HG02840 (cell line): ENCODE measurements at regions not wholly inside any gene's neighbourhood (a gene's known extent, or its start where the extent isn't known, plus 50 kb on each side); places are given as distances from the start of the nearest gene placed in this dataset.
"Not testable (repeated sequence)": the region's sequence is repeated elsewhere in the genome, so short reads cannot be mapped to it uniquely, and the experiment has no call there.

Experiments
- ATAC-seq: cut with Tn5 transposase; IDR thresholded peaks from one replicate; pipeline ENCODE4 v1.9.1; 2021; ENCODE audit warnings: mild to moderate bottlenecking, moderate library complexity, moderate number of reproducible peaks; ENCODE audit not compliant: unreplicated experiment, low FRiP score

- no peak for ATAC-seq
Observed at GRCh38 chr6:144390886-144391285, 105.8 kb downstream of the UTRN start.

- ATAC-seq = no peak
Observed at GRCh38 chr6:144392536-144392935, 107.4 kb downstream of the UTRN start.

GRCh38 chr6:144394210-144394609 is 109.1 kb downstream of the UTRN start:
- no peak for ATAC-seq

- ATAC-seq = no peak
Observed at GRCh38 chr6:144395014-144395413, 109.9 kb downstream of the UTRN start.

GRCh38 chr6:144395826-144396225 is 110.7 kb downstream of the UTRN start:
- no peak for ATAC-seq

- ATAC-seq = no peak
Observed at GRCh38 chr6:144397141-144397540, 112.0 kb downstream of the UTRN start.

- ATAC-seq = no peak
Observed at GRCh38 chr6:144400321-144400720, 115.2 kb downstream of the UTRN start.

GRCh38 chr6:144401736-144402733 is 116.9 kb downstream of the UTRN start:
- ATAC-seq = no peak

GRCh38 chr6:144402750-144403149 is 117.6 kb downstream of the UTRN start:
- ATAC-seq = no peak

GRCh38 chr6:144405163-144405562 is 120.0 kb downstream of the UTRN start:
- ATAC-seq = no peak

GRCh38 chr6:144406796-144407195 is 121.7 kb downstream of the UTRN start:
- ATAC-seq = no peak

GRCh38 chr6:144408161-144408560 is 123.0 kb downstream of the UTRN start:
- no peak for ATAC-seq

- no peak for ATAC-seq
Observed at GRCh38 chr6:144410059-144410458, 124.9 kb downstream of the UTRN start.

GRCh38 chr6:144410574-144410973 is 125.4 kb downstream of the UTRN start:
- not testable (repeated sequence) for ATAC-seq

- ATAC-seq = no peak
Observed at GRCh38 chr6:144411531-144412165, 126.5 kb downstream of the UTRN start.

- ATAC-seq = no peak
Observed at GRCh38 chr6:144413418-144413817, 128.3 kb downstream of the UTRN start.

GRCh38 chr6:144415014-144415413 is 129.9 kb downstream of the UTRN start:
- no peak for ATAC-seq

- ATAC-seq = no peak
Observed at GRCh38 chr6:144415835-144416237, 130.7 kb downstream of the UTRN start.

GRCh38 chr6:144416244-144416643 is 131.1 kb downstream of the UTRN start:
- no peak for ATAC-seq

GRCh38 chr6:144416773-144417172 is 131.6 kb downstream of the UTRN start:
- no peak for ATAC-seq

GRCh38 chr6:144417681-144418080 is 132.5 kb downstream of the UTRN start:
- ATAC-seq = no peak
